H1 (cell line): ENCODE measurements at regions not wholly inside any gene's neighbourhood (a gene's known extent, or its start where the extent isn't known, plus 50 kb on each side); places are given as distances from the start of the nearest gene placed in this dataset.

Source experiments
- CTCF ChIA-PET: fragments of 300-600 bp; sonication (Branson Sonifier 250); formaldehyde crosslinking; loops from one replicate; lab custom pipeline; 2021; ENCODE audit not compliant: partially characterized antibody; lab: Charles Lee
- POLR2A ChIA-PET: fragments of 300-600 bp; sonication (Branson Sonifier 250); formaldehyde crosslinking; loops from one replicate; lab custom pipeline; 2021; ENCODE audit warnings: inconsistent platforms; ENCODE audit not compliant: partially characterized antibody; lab: Charles Lee
- DNase-seq, 2 experiments: peaks; one replicate each; pipeline versions ENCODE4 v3.0.0 to v3.0.0-alpha.2; 2010 to 2022; ENCODE audit warnings: low spot score in 2 of 2, low read depth in 1 of 2, mixed read lengths in 1 of 2
- FAIRE-seq: peaks from 2 replicates; lab custom pipeline; 2011; peaks lifted over from hg19 to GRCh38; lab: Jason Lieb, UNC
- H2AFZ ChIP-seq: 2 replicates; pipeline ENCODE4 v1.8.1; 2012; ENCODE audit warnings: low read length, inconsistent platforms
- H2AK5ac ChIP-seq: 2 replicates; pipeline ENCODE4 v1.6.1; 2013; ENCODE audit warnings: low read depth, low read length
- H2BK120ac ChIP-seq: replicated peaks from 2 replicates; pipeline ENCODE3; 2013; ENCODE audit warnings: low read depth, low read length, inconsistent platforms
- H2BK12ac ChIP-seq: 2 replicates; pipeline ENCODE4 v1.6.1; 2013; ENCODE audit warnings: low read depth, low read length
- H2BK15ac ChIP-seq: 2 replicates; pipeline ENCODE4 v1.6.1; 2013; ENCODE audit warnings: low read length
- H2BK20ac ChIP-seq: 2 replicates; pipeline ENCODE4 v1.6.1; 2013; ENCODE audit warnings: low read length
- H2BK5ac ChIP-seq: 2 replicates; pipeline ENCODE4 v1.6.1; 2013; ENCODE audit warnings: low read depth, low read length
- H3K14ac ChIP-seq: 2 replicates; pipeline ENCODE4 v1.6.1; 2013; ENCODE audit warnings: inconsistent platforms; ENCODE audit not compliant: insufficient read length
- H3K18ac ChIP-seq: 2 replicates; pipeline ENCODE4 v1.6.1; 2013; ENCODE audit warnings: low read length; ENCODE audit errors: extremely low read depth
- H3K23ac ChIP-seq: 2 replicates; pipeline ENCODE4 v1.6.1; 2013; ENCODE audit warnings: inconsistent platforms; ENCODE audit not compliant: insufficient read length
- H3K23me2 ChIP-seq: 2 replicates; pipeline ENCODE4 v1.6.1; 2013; ENCODE audit warnings: low read depth, low read length
- H3K27ac ChIP-seq: 2 replicates; pipeline ENCODE4 v1.6.1; 2011; ENCODE audit warnings: low read depth, low read length, inconsistent platforms
- H3K27me3 ChIP-seq, 4 experiments: replicated peaks in 1 of 4; 1 replicate in 1 of 4; 2 replicates in 3 of 4; pipeline versions ENCODE4 v1.6.1 to v1.8.1; 2011 to 2013; ENCODE audit warnings: low read length in 3 of 4, mild to moderate bottlenecking in 3 of 4, inconsistent platforms in 2 of 4, mixed read lengths in 2 of 4, moderate library complexity in 1 of 4; ENCODE audit not compliant: control insufficient read depth in 3 of 4, insufficient read depth in 3 of 4; ENCODE audit errors: extremely low read depth in 1 of 4
- H3K36me3 ChIP-seq, 4 experiments: 2 replicates each; pipeline versions ENCODE4 v1.6.1 to v1.8.1; 2011 to 2013; ENCODE audit warnings: mild to moderate bottlenecking in 4 of 4, low read length in 3 of 4, moderate library complexity in 2 of 4, control low read depth in 1 of 4, inconsistent platforms in 1 of 4; ENCODE audit not compliant: insufficient read depth in 4 of 4, control insufficient read depth in 2 of 4
- H3K4ac ChIP-seq: replicated peaks from 2 replicates; pipeline ENCODE3; 2013; ENCODE audit warnings: low read length, low read depth, mixed read lengths, inconsistent platforms; ENCODE audit not compliant: insufficient read length
- H3K4me1 ChIP-seq, 4 experiments: replicated peaks in 1 of 4; 1 replicate in 1 of 4; 2 replicates in 3 of 4; pipeline versions ENCODE4 v1.6.1 to v1.8.1; 2011 to 2013; ENCODE audit warnings: low read length in 3 of 4, inconsistent platforms in 2 of 4, mixed read lengths in 1 of 4; ENCODE audit not compliant: insufficient read depth in 4 of 4, control insufficient read depth in 3 of 4
- H3K4me2 ChIP-seq, 2 experiments: 2 replicates each; pipeline versions ENCODE4 v1.6.1 to v1.8.1; 2011 to 2013; ENCODE audit warnings: low read depth in 2 of 2, low read length in 2 of 2, control low read depth in 1 of 2, inconsistent platforms in 1 of 2, mild to moderate bottlenecking in 1 of 2; ENCODE audit not compliant: insufficient read depth in 1 of 2
- H3K4me3 ChIP-seq, 4 experiments: fragments of 200-600, 300-600 bp in 1 of 4; sonication (generic), shearing (Covaris generic), sonication (Bioruptor Twin) in 1 of 4; 2 replicates each; pipeline versions ENCODE4 v1.5.1 to v1.8.1; 2011 to 2016; ENCODE audit warnings: low read length in 4 of 4, low read depth in 3 of 4, control low read depth in 2 of 4, inconsistent platforms in 2 of 4, mild to moderate bottlenecking in 2 of 4, mixed read lengths in 1 of 4, moderate library complexity in 1 of 4; ENCODE audit not compliant: insufficient read depth in 2 of 4; ENCODE audit errors: extremely low read depth in 1 of 4
- H3K56ac ChIP-seq: replicated peaks from 2 replicates; pipeline ENCODE3; 2013; ENCODE audit warnings: low read depth, mild to moderate bottlenecking, mixed read lengths, low read length, inconsistent platforms; ENCODE audit not compliant: insufficient read length
- H3K79me1 ChIP-seq: 2 replicates; pipeline ENCODE4 v1.6.1; 2013; ENCODE audit warnings: low read depth, low read length, control low read depth
- H3K79me2 ChIP-seq, 2 experiments: 2 replicates each; pipeline versions ENCODE4 v1.6.1 to v1.8.1; 2012 to 2013; ENCODE audit warnings: low read length in 2 of 2, mild to moderate bottlenecking in 2 of 2, inconsistent platforms in 1 of 2; ENCODE audit not compliant: insufficient read depth in 2 of 2, control insufficient read depth in 1 of 2
- H3K9ac ChIP-seq, 4 experiments: replicated peaks in 1 of 4; 1 replicate in 1 of 4; 2 replicates in 3 of 4; pipeline versions ENCODE4 v1.6.1 to v1.8.1; 2011 to 2013; ENCODE audit warnings: low read depth in 3 of 4, low read length in 3 of 4, control low read depth in 2 of 4, mild to moderate bottlenecking in 2 of 4, moderate library complexity in 2 of 4, inconsistent platforms in 1 of 4; ENCODE audit errors: extremely low read depth in 1 of 4
- H3K9me3 ChIP-seq, 2 experiments: 2 replicates each; pipeline versions ENCODE4 v1.6.1 to v1.8.1; 2012 to 2013; ENCODE audit warnings: mild to moderate bottlenecking in 2 of 2, moderate library complexity in 2 of 2, control low read depth in 1 of 2, inconsistent platforms in 1 of 2, low read depth in 1 of 2, low read length in 1 of 2, mixed read lengths in 1 of 2; ENCODE audit not compliant: insufficient read depth in 2 of 2
- H4K20me1 ChIP-seq, 2 experiments: replicated peaks in 1 of 2; 2 replicates each; pipeline versions ENCODE3 to v1.8.1; 2011 to 2013; ENCODE audit warnings: inconsistent platforms in 2 of 2, low read length in 2 of 2, mild to moderate bottlenecking in 1 of 2; ENCODE audit not compliant: insufficient read depth in 2 of 2, control insufficient read depth in 1 of 2
- H4K5ac ChIP-seq: 2 replicates; pipeline ENCODE4 v1.6.1; 2013; ENCODE audit warnings: low read length, low read depth, mixed read lengths, inconsistent platforms; ENCODE audit not compliant: insufficient read length
- H4K8ac ChIP-seq: 2 replicates; pipeline ENCODE4 v1.8.0; 2013; ENCODE audit warnings: mild to moderate bottlenecking, moderate library complexity, low read length, inconsistent platforms; ENCODE audit not compliant: insufficient read depth; ENCODE audit errors: extremely low read depth
- H4K91ac ChIP-seq: replicated peaks from 2 replicates; pipeline ENCODE3; 2013; ENCODE audit warnings: low read length, mixed read lengths, inconsistent platforms; ENCODE audit not compliant: insufficient read length
- BCL11A ChIP-seq, 2 experiments: IDR thresholded peaks; one replicate each; pipeline ENCODE4 v1.6.1; 2011; ENCODE audit warnings: low read depth in 2 of 2, low read length in 2 of 2, mild to moderate bottlenecking in 2 of 2
- KDM5A ChIP-seq: fragments of 200-600 bp; IDR thresholded peaks from 2 replicates; pipeline ENCODE4 v1.7.1; 2012; ENCODE audit warnings: mild to moderate bottlenecking, low read length, inconsistent platforms, mixed read lengths
- WGBS, 2 experiments: shearing (Covaris generic) in 1 of 2; methylation state at CpG; one replicate each; pipeline versions ENCODE4 v1.1.6 to v1.1.7; 2013 to 2015; ENCODE audit warnings: low lambda C conversion rate in 2 of 2, mixed read lengths in 2 of 2, inconsistent platforms in 1 of 2, low coverage in 1 of 2, missing lambda C conversion rate in 1 of 2; ENCODE audit not compliant: insufficient replicate concordance in 2 of 2, insufficient coverage in 1 of 2, insufficient read length in 1 of 2; ENCODE audit errors: extremely low coverage in 1 of 2, missing lambda C conversion rate in 1 of 2; 5-methylcytosine and 5-hydroxymethylcytosine counted together

DNA sequence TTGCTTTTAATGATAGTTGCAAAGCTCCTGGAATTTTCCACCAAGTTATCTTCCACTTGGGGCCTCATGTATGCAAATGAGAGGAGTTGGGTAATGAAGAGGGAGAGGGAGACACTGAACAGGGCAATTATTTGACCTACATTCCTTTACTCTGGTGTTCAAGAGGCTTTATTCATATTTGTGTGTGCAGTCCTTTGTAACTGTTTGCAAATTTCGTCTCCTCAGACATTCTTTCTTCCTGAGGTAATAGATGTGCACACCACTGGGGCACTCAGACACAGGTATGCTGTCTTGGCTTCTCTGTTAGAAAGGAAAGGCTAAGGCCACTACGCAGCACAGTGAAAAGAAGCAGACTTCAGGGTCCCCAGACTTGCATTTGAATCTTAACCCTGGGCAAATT lies 189.7 kb upstream of the IL12A start:
- no peaks in the 10 kb centered on the region for H3K23me2 ChIP-seq
- H2BK12ac ChIP-seq, result no peak overlapping the region
- no peaks in the 10 kb centered on the region for H3K36me3 ChIP-seq
- no peaks in the 10 kb centered on the region for H3K9me3 ChIP-seq
- no peak overlapping the region for H3K23ac ChIP-seq
- peaks cover 0 to 11% (median 6%) of the 10 kb centered on the region in 4 experiments; a peak in 5 of 7 replicates for H3K27me3 ChIP-seq
- DNase-seq (no peak), FAIRE-seq (no peak)
- POLR2A ChIA-PET, result interaction anchor here (0.6 to 1.0 kb wide), 2 partner anchors 12 to 609 kb away, joined by 3 to 4 read pairs; no protein-coding TSS in a partner anchor
- peaks cover 0 to 5% (median 0%) of the 10 kb centered on the region in 4 experiments; a peak in 2 of 7 replicates for H3K4me1 ChIP-seq
- H2AFZ ChIP-seq, result no peak overlapping the region
- no peak overlapping the region for H2BK5ac ChIP-seq
- H3K9ac ChIP-seq, result no peak overlapping the region
- H3K4me2 ChIP-seq, result no peak overlapping the region
- H3K14ac ChIP-seq, result no peak overlapping the region
- H3K79me2 ChIP-seq, result no peaks in the 10 kb centered on the region
- CTCF ChIA-PET, result interaction anchor here (0.8 to 3.3 kb wide), 5 partner anchors 12 to 531 kb away, joined by 3 to 11 read pairs (median 3); no protein-coding TSS in a partner anchor
- no peak overlapping the region for H4K91ac ChIP-seq
- no peak overlapping the region for H3K4me3 ChIP-seq
- no peak overlapping the region for H2BK20ac ChIP-seq
- no peaks in the 10 kb centered on the region for H3K79me1 ChIP-seq
- H2BK15ac ChIP-seq, result no peak overlapping the region
- H3K27ac ChIP-seq, result no peak overlapping the region
- no peak overlapping the region for H2AK5ac ChIP-seq
- H3K4ac ChIP-seq, result no peak overlapping the region
- WGBS, 2 experiments, result 71% methylated on average over 2 of the region's 2 CpGs; no CpG with 5 or more reads in 1 of the 2 experiments
- no peak overlapping the region for H3K18ac ChIP-seq
- H2BK120ac ChIP-seq, result no peak overlapping the region
- no peak overlapping the region for H4K8ac ChIP-seq
- no peak overlapping the region for H4K5ac ChIP-seq
- peaks cover 0 to 3% of the 10 kb centered on the region in 2 experiments for H4K20me1 ChIP-seq
- H3K56ac ChIP-seq, result no peak overlapping the region
- TF ChIP-seq KDM5A, result no peak
- no peak for TF ChIP-seq BCL11A (IDR thresholded peaks at IDR 0.05; ENCODE audit: low read depth in 2 of 2, low read length in 2 of 2)
